ENCODE measurements at regions not wholly inside any gene's neighbourhood (a gene's known extent, or its start where the extent isn't known, plus 50 kb on each side); places are given as distances from the start of the nearest gene placed in this dataset.
"Not testable (repeated sequence)": the region's sequence is repeated elsewhere in the genome, so short reads cannot be mapped to it uniquely, and the experiment has no call there.

- H3K27ac ChIP-seq: no peak overlapping the region
- TF ChIP-seq, protein P1, sequence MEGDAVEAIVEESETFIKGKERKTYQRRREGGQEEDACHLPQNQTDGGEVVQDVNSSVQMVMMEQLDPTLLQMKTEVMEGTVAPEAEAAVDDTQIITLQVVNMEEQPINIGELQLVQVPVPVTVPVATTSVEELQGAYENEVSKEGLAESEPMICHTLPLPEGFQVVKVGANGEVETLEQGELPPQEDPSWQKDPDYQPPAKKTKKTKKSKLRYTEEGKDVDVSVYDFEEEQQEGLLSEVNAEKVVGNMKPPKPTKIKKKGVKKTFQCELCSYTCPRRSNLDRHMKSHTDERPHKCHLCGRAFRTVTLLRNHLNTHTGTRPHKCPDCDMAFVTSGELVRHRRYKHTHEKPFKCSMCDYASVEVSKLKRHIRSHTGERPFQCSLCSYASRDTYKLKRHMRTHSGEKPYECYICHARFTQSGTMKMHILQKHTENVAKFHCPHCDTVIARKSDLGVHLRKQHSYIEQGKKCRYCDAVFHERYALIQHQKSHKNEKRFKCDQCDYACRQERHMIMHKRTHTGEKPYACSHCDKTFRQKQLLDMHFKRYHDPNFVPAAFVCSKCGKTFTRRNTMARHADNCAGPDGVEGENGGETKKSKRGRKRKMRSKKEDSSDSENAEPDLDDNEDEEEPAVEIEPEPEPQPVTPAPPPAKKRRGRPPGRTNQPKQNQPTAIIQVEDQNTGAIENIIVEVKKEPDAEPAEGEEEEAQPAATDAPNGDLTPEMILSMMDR (IDR thresholded peaks at IDR 0.05): no peak
- H3K4me1 ChIP-seq: no peaks in the 10 kb centered on the region
- H3K27me3 ChIP-seq: no peaks in the 10 kb centered on the region
- peaks cover 0 to 11% (median 6%) of the 10 kb centered on the region in 3 donors for H3K9me3 ChIP-seq
- no peak overlapping the region for H3K4me3 ChIP-seq
- intact Hi-C loops (cut with DNase I; ENCODE audit: low total_unique reads): no loop called here
- no peak for DNase-seq
- no peaks in the 10 kb centered on the region for H3K36me3 ChIP-seq
Observed at GRCh38 chr3:72067721-72068120, 282.8 kb upstream of the PROK2 start.

DNA sequence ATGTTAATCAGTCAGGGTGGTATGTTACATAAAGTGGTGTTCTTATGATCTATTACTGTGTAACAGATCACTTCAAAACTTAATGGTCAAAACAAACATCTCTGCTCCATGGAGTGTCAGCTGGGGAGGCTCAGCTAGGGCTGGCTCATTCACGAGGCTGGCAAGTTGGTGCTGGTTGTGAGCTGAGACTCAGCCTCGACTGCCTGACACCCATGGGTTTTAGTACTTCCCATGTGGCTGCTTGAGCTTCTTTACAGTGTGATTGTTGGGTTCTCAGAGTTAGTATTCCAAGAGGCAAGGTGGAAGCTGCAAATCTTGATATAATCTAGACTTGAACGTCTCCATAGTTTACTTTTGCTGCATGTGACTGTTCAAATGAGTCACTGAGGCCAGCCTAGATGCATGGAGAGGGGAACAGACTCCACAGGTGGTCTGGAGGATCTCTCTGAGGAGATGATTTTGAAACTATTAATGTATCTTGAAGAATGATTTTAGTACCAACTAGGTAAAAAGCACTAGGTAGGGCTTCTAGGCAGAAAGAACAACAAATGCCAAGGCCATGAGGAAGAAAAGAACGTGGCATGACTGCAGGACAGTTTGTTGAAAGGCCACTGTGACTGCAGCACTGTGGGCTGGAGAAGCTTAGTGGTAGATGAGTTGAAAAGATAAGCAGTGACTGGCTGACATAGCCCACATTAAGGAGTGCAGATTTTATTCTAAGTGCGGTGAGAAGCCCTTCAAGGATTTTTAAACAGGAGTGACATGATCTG is 281.1 kb upstream of the PROK2 start:
- no peak for DNase-seq
- H3K4me1 ChIP-seq: no peaks in the 10 kb centered on the region
- H3K36me3 ChIP-seq: no peaks in the 10 kb centered on the region
- H3K27ac ChIP-seq: no peak overlapping the region
- no peaks in the 10 kb centered on the region for H3K27me3 ChIP-seq
- TF ChIP-seq, protein P1 (IDR thresholded peaks at IDR 0.05): no peak
- intact Hi-C loops (cut with DNase I; ENCODE audit: low total_unique reads): no loop called here
- H3K9me3 ChIP-seq: peaks cover 0 to 11% (median 6%) of the 10 kb centered on the region in 3 donors
- no peak overlapping the region for H3K4me3 ChIP-seq

GRCh38 chr3:72065236-72065635 is 280.3 kb upstream of the PROK2 start:
- no peak for DNase-seq

GRCh38 chr3:72064727-72065126 is 279.8 kb upstream of the PROK2 start:
- H3K27me3 ChIP-seq; H3K4me3 ChIP-seq; H3K4me1 ChIP-seq; intact Hi-C loops (cut with DNase I; ENCODE audit: low total_unique reads); H3K27ac ChIP-seq; DNase-seq; H3K36me3 ChIP-seq: not testable (repeated sequence)
- peaks cover 0 to 11% (median 6%) of the 10 kb centered on the region in 3 donors for H3K9me3 ChIP-seq

More at GRCh38 chr3:72065236-72065635, 280.3 kb upstream of the PROK2 start:
- peaks cover 0 to 11% (median 6%) of the 10 kb centered on the region in 3 donors for H3K9me3 ChIP-seq
- H3K27me3 ChIP-seq: no peaks in the 10 kb centered on the region
- intact Hi-C loops (cut with DNase I; ENCODE audit: low total_unique reads): no loop called here
- TF ChIP-seq, protein P1 (IDR thresholded peaks at IDR 0.05): no peak
- no peaks in the 10 kb centered on the region for H3K36me3 ChIP-seq
- H3K4me3 ChIP-seq: no peak overlapping the region
- H3K27ac ChIP-seq: no peak overlapping the region
- H3K4me1 ChIP-seq: no peaks in the 10 kb centered on the region

DNA sequence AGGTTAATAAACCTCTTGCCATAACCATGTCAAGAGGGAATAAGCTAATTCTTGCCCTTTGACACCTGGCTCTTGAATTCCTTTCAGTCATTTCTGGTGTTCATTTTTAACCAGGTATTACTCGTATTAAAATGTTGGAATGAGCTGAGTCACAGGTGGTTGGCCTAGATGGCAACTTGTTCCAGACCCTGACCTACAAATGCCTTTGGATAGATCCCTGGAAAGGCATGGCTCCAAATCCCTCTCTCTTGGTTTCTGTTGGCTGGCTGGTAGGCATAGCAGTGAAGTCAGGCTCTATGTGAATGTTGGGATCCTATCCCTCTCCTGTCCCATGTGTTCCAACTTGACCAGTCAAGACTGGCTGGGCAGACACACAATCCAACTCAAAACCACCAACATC is 277.1 kb upstream of the PROK2 start:
- Histone ChIP-seq H3K27me3 (no peaks in the 10 kb centered on the region), H3K9me3 (peaks cover 0 to 11% (median 6%) of the 10 kb centered on the region in 3 donors), H3K4me3 (no peak overlapping the region), H3K4me1 (peaks cover 0 to 6% (median 0%) of the 10 kb centered on the region in 4 donors), H3K27ac (no peak overlapping the region), H3K36me3 (no peaks in the 10 kb centered on the region)
- TF ChIP-seq, protein P1 (IDR thresholded peaks at IDR 0.05): no peak
- intact Hi-C loops (cut with DNase I; ENCODE audit: low total_unique reads): no loop called here
- no peak for DNase-seq

GRCh38 chr3:72060447-72061034 is 275.6 kb upstream of the PROK2 start:
- intact Hi-C loops (cut with DNase I; ENCODE audit: low total_unique reads): no loop called here
- peaks cover 0 to 6% (median 0%) of the 10 kb centered on the region in 4 donors for H3K4me1 ChIP-seq

More at GRCh38 chr3:72060447-72061034, 275.6 kb upstream of the PROK2 start:
- TF ChIP-seq, protein P1 (IDR thresholded peaks at IDR 0.05): no peak
- Histone ChIP-seq H3K27me3 (no peaks in the 10 kb centered on the region), H3K27ac (no peak overlapping the region), H3K9me3 (peaks cover 0 to 11% (median 6%) of the 10 kb centered on the region in 3 donors), H3K36me3 (no peaks in the 10 kb centered on the region), H3K4me3 (no peak overlapping the region)
- no peak for DNase-seq

Data from tibial artery (tissue), 4 donors.